Stimulated activated CD4-positive, alpha-beta T cell treated with anti-CD3 and anti-CD28 coated beads, TNF-alpha, amount 100 ng/mL, for 1 hour (primary cell): ENCODE measurements at regions not wholly inside any gene's neighbourhood (a gene's known extent, or its start where the extent isn't known, plus 50 kb on each side); places are given as distances from the start of the nearest gene placed in this dataset.

ENCODE experiments used
- DNase-seq, 3 donors: peaks; one replicate each; pipeline ENCODE4 v3.0.0-alpha.2; 2020; ENCODE audit warnings: low read depth in 3 of 3, low spot score in 1 of 3

- DNase-seq: no peak
These were observed 202.4 kb upstream of the RGMA start for GRCh38 chr15:93291380-93291779.

DNA sequence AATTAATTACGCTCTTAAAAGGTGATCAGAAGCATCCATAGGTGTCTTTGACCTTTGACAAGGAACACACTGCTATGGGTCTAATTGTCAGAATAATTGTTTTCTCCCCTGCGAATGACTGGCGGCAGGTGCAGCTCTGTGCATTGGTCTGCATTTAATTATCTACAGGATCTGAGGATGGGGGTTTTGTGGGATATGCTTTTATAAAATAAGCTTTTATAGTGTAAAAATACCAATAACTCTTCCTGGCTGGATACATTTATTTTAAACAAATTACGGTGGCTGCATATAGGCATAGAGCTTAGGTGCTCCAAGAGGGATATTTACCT lies 201.6 kb upstream of the RGMA start:
- no peak for DNase-seq

DNA sequence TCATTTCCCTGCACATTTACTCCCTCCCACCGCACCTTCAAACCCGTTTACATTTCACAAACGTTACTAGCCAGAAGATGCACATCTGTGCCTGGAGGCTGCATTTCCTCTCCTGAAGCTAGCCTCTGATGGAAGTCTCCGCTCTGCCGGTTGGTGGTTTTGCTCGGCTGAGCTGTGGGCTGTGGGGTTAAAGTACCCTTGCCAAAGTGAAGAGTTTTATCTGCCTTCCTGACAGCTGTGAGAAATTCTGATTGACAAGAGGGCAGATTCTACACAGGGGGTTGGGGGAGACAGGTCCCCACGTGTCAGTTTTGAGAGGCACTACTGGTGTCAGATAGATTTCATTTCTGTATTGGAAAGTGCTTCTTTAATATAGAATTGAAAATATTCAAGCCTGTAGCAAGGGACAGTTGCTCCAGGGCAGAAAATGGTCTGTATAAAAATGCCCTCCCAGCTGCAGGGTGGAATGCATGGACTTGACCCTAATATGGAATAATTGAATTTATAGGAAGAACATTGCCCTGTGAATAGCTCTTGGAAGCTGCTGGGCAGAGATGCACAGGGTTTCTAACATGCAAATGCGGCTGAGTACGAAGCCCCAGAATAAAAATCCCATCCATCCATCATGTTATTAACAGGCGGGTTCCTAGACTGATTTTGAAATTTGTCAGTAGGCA lies 201.1 kb upstream of the RGMA start:
- no peak for DNase-seq

DNA sequence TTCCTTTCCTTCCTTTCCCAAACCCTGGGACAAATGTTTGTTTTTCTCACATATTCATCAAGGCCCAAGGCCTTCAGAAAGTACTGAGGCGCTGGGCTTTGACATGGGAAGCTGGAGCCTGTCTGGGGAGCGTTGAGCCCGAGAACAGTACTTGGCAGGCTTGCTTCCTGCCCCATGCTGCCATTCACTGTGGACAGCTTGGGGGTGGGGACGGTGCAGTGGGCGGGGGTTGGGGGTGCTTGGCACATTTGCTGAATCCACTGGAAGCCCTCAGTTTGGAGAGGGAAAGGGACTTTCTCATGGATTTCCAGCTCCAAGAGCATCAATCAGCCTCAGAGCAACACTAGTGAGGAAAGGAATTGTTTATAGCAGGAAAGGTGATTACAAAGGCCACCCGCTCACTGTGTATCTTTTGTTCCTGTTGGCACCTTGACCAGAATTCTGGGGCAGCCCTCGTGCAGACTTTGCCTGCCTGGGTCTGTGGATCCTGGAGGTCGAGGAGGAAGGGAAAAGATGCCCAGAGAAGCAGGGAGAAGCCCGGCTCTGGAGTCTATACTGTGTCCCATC lies 199.8 kb upstream of the RGMA start:
- DNase-seq: no peak

DNA sequence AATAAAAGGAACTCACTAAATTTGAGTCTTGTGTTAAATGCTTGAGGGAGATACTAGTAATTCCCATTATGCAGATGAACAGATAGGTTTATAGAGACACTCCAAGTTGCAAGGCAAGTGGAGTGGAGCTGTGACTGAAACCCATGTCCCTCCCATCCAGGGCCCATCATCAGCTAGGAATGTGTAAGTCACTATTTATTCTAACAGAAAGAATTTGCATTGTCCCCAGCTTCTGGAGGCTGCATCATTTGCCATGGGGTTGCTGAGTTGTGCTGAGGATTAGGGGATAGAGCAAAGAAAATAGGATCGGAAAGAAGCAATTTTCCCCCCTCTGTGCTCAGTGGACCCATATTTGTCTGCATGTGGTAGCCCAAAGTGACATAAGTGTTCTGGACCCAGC lies 197.4 kb upstream of the RGMA start:
- DNase-seq: no peak

DNA sequence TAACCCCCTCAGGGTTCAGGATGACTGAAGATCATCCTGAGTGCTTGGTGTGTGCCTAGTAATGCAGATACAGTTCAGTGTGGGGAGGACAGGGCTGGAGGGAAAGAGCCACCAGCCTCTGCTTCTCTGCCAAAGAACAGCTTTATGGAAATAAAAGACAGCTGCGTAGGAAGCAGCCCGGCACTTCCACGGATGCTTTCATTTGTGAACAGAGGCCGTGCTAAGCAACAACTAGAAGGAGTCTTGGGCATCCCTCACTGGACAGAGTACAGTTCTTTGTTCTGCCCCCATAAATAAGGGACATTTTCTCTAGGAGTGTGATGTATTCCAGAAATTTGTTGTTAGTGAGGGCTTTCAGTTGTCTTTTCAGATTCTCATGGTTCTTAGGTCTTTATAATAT lies 194.8 kb upstream of the RGMA start:
- no peak for DNase-seq

GRCh38 chr15:93282808-93283207 lies 193.8 kb upstream of the RGMA start:
- DNase-seq: no peak

DNA sequence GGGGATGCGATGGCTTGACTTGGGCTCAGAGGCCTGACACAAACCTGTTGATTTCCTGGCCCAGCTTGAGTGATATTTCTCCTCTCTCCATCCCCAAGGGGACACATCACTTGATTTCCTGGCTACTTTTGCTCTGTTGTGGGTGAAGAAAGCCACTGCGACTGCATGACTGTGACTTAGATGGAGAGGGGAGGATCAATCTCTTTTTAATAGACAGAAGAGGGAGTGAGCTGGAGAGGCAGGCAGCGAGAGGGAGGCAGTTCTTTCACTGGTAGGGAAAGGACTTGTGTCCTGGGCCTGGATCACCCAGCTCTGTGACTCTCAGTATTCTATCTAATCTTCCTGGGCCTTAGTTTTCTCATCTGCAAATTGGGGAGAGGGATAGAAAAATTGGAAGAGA lies 189.8 kb upstream of the RGMA start:
- no peak for DNase-seq

DNA sequence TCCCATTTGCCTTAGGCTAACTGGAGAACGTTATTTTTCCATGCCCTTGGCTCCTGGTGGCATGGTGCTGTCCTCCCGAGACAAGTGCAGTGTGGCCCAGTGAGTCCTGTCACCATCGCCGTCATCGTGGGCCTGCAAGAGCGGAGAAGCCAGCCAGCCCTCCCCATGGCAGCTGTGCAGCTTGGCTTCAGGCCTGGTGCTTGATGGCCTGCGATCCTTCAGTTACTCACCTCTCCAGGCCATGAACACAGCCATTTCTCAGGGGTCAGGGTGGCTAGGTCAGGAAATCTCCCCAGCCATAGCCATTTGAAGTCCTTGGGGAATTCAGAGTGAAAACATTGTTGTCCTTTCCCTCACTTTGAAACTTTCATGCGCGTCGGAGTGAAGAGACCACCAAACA lies 189.0 kb upstream of the RGMA start:
- DNase-seq: no peak

- DNase-seq: no peak
These were observed 185.2 kb upstream of the RGMA start for GRCh38 chr15:93274257-93274656.

- DNase-seq: no peak
These were observed 182.9 kb upstream of the RGMA start for GRCh38 chr15:93271871-93272270.

GRCh38 chr15:93270937-93271467 lies 182.0 kb upstream of the RGMA start:
- DNase-seq: no peak

DNA sequence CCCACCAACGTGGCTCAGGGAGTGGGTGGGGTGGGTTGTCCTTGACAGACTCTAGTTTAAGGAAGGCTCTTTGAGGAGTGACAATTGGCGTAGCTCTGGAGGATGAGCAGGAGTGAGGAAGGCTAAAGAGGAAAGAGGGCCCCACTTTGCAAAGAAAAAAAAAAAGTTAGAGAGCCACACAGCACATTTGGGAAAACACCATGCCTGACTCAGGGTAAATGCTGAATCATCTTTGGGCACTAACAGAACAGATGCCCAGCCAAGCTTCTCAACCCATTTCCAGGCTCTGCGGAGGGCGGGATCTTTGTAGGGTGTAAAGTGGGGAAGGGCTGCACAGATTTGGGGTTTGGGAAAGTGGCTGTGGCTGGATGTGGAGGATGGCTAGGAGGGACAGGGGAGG lies 179.1 kb upstream of the RGMA start:
- no peak for DNase-seq

DNA sequence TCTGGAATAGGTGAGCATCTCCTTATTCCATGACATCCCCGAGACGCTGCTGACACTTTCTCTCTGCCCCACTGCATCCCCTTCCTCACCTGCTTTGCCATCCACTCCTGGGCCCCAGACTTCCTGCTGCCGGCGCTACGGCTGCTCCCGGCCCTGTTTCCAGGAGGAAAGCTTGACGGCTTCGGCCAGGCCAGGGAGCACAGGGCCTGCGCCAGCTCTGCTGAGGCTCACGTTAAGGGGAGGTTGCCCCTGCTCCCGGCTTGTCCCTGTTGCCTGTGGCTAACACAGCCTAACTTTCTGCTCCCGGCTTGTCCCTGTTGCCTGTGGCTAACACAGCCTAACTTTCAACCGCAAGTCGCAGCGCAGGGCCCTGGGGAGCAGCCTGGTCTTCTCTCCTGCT lies 177.3 kb upstream of the RGMA start:
- no peak for DNase-seq

DNA sequence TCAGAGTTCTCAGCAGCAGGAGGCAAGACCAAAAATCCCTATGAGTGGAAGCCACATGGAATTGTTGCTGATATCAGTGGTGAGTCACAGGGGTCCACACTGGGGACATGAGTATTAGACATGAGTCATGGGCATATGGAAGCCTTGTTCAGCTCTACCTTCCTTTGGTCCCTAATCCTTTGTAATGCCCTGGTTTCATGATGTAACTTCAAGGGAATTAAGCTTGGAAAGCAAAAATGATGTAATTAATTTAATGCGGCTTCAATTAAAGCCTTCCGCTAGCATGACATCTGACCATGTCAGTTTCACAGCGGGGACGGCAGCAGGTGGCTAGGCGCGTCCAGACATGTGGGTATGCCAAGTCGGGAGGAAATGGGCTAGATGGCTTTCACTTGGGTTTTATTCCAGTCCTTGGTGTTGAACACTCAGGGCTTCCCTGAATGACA lies 176.1 kb upstream of the RGMA start:
- DNase-seq: no peak

GRCh38 chr15:93261845-93262244 lies 172.8 kb upstream of the RGMA start:
- DNase-seq: no peak

DNA sequence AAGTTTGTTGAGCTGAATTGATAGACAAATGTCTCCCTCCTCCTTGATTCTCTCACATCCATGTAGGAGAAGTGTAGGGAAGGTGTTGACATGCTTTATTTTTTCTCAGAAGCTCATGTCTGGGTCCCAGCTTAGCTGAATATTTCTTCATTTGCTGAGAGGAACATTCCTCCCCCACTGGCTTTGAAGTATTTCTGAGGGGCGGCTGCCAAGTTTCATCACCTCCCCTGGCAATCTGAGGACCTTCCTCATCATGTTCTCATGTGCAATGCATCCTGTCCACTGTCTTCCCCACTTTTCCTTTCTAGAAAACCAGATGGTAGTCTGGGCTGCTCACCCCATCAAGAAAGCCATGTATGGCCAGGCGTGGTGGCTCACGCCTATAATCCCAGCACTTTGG lies 168.9 kb upstream of the RGMA start:
- DNase-seq: no peak

- DNase-seq: no peak
These were observed 164.7 kb upstream of the RGMA start for GRCh38 chr15:93253681-93254080.

DNA sequence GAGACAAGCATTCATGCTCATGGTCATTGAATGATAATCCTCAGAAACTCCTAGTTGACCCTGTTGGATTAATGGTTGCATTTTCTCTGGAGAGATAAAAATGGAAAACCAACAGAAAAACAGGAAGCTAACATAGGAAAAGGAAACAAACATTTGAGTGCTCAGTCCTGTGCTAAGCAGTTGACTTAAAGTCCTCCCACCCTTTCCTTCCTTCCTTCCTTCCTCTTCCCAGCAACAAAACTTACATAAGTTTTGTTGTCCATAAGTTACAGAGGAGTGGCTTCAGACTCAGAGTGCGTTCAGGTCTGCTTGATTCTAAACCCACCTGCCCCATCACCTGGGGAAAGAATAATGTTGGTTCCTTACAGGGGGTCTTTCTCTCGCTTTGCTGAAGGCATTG lies 163.8 kb upstream of the RGMA start:
- DNase-seq: no peak

- DNase-seq: no peak
These were observed 161.9 kb upstream of the RGMA start for GRCh38 chr15:93250950-93251349.

GRCh38 chr15:93250209-93250608 lies 161.2 kb upstream of the RGMA start:
- DNase-seq: no peak

- no peak for DNase-seq
These were observed 160.6 kb upstream of the RGMA start for GRCh38 chr15:93249623-93250022.

GRCh38 chr15:93247466-93248121 lies 158.6 kb upstream of the RGMA start:
- DNase-seq: no peak
